Activated naive CD4-positive, alpha-beta T cell treated with anti-CD3 and anti-CD28 coated beads, Interleukin-2, amount 10 ng/mL, durations not matched to agents 7 days and 5 days (primary cell): ENCODE measurements at regions not wholly inside any gene's neighbourhood (a gene's known extent, or its start where the extent isn't known, plus 50 kb on each side); places are given as distances from the start of the nearest gene placed in this dataset.

Experiments used
- CTCF ChIA-PET: fragments of 350-600 bp; sonication (Branson Sonifier 250); formaldehyde crosslinking; loops from one replicate; lab custom pipeline; 2021; ENCODE audit warnings: antibody characterized with exemption; lab: Charles Lee
- DNase-seq: peaks from one replicate; pipeline ENCODE4 v3.0.0-alpha.2; 2020
- H3K27ac Mint-ChIP-seq: one replicate; pipeline ENCODE4 v1.8.0; 2021; ENCODE audit warnings: mild to moderate bottlenecking, moderate library complexity, mixed read lengths
- H3K27me3 Mint-ChIP-seq: one replicate; pipeline ENCODE4 v1.8.0; 2021; ENCODE audit warnings: mild to moderate bottlenecking, mixed read lengths
- H3K36me3 Mint-ChIP-seq: one replicate; pipeline ENCODE4 v1.8.0; 2021; ENCODE audit warnings: mixed read lengths
- H3K4me1 Mint-ChIP-seq: one replicate; pipeline ENCODE4 v1.8.0; 2021; ENCODE audit warnings: mixed read lengths
- H3K4me3 Mint-ChIP-seq: one replicate; pipeline ENCODE4 v1.8.0; 2021; ENCODE audit warnings: mild to moderate bottlenecking, moderate library complexity, mixed read lengths
- H3K9me3 Mint-ChIP-seq: one replicate; pipeline ENCODE4 v1.8.0; 2021; ENCODE audit warnings: mixed read lengths

DNA sequence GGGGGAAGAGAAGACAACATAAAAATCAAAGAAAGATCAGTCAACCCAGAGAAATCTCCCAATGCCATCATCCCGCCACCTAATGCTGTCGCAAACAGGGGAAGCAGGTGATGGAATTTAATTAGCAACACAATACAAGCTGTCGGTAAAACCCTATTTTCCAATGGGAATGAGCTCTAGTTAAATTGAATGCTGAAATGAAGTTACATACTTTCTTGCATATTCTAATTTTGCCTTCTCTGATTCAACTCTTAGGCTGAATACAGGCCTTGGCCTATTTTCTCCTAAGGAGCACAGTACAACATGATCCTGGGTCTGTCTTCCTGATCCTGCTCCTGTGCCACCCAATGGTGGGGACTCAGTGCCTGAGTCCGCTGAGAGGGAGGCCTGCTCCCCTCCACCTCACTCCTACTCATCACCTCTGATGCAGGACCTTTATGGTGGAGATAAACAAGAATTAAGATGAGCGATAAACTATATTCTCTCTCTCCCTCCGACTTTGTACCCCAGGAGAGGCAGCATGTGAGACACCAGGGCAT, 238.8 kb downstream of the GXYLT1 start:
- H3K36me3 Mint-ChIP-seq, result no peaks in the 10 kb centered on the region
- no peak overlapping the region for H3K4me3 Mint-ChIP-seq
- no peak for DNase-seq
- no peaks in the 10 kb centered on the region for H3K4me1 Mint-ChIP-seq
- CTCF ChIA-PET, result no interaction called here
- peaks cover 4% of the 10 kb centered on the region for H3K27me3 Mint-ChIP-seq
- no peak overlapping the region for H3K27ac Mint-ChIP-seq
- no peaks in the 10 kb centered on the region for H3K9me3 Mint-ChIP-seq

DNA sequence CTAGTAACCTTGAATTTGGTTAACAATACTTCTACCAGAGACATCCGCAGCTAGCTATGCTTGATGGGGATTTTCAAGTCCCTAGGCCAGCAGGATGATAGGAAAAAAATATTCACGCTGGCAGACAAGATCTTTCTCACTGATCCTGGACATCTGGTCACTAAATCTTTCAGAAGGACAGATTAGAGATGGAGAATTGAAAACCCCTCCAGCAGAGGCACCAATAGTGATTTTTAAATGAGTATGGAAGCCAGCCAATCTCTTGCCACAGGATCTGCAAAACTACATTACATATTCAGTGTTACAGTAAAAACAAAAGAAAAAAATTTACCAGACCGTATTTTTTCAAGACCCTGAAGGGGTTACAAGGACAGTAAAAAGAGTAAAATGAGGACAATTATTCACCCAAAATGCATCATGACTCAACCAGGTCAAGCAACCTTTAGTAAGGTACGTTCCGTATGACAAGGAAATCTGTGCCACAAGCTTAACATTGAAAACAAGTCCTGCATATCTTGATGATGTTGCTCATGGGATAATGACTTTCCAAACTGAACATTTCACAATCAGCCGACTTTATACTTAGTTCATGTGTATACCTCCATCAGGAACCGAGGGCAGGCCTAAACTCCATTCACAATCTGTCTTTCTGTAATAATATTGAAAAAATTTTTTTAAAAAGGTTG, 239.5 kb downstream of the GXYLT1 start:
- H3K27me3 Mint-ChIP-seq, result peaks cover 4% of the 10 kb centered on the region
- no peak overlapping the region for H3K4me3 Mint-ChIP-seq
- no peak for DNase-seq
- no peaks in the 10 kb centered on the region for H3K9me3 Mint-ChIP-seq
- H3K4me1 Mint-ChIP-seq, result no peaks in the 10 kb centered on the region
- no peak overlapping the region for H3K27ac Mint-ChIP-seq
- H3K36me3 Mint-ChIP-seq, result no peaks in the 10 kb centered on the region
- CTCF ChIA-PET, result no interaction called here

DNA sequence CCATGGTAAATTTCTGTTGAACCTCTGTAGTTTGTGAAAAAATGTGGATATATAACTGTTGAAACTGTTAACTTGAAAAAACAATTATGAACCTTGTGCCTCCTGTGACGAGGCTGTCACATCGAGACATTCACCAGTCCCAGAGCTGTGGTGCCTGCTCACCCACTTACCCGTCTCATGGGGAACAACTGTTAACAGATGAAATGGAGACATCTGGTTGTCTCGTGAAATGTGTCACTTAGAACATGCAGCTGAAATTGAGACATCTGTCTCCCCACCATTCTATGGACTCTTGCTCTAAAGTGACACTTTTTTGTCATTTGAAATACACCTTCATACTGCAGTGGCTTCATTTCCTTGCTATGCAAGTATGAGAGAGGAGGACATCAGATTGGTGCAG, 240.6 kb downstream of the GXYLT1 start:
- H3K4me1 Mint-ChIP-seq, result no peaks in the 10 kb centered on the region
- DNase-seq, result no peak
- no peaks in the 10 kb centered on the region for H3K9me3 Mint-ChIP-seq
- CTCF ChIA-PET, result interaction anchor here (1.1 kb wide), 1 partner anchor 11 kb away, joined by 3 read pairs; no protein-coding TSS in a partner anchor
- H3K27me3 Mint-ChIP-seq, result peaks cover 4% of the 10 kb centered on the region
- H3K36me3 Mint-ChIP-seq, result no peaks in the 10 kb centered on the region
- no peak overlapping the region for H3K27ac Mint-ChIP-seq
- no peak overlapping the region for H3K4me3 Mint-ChIP-seq

DNA sequence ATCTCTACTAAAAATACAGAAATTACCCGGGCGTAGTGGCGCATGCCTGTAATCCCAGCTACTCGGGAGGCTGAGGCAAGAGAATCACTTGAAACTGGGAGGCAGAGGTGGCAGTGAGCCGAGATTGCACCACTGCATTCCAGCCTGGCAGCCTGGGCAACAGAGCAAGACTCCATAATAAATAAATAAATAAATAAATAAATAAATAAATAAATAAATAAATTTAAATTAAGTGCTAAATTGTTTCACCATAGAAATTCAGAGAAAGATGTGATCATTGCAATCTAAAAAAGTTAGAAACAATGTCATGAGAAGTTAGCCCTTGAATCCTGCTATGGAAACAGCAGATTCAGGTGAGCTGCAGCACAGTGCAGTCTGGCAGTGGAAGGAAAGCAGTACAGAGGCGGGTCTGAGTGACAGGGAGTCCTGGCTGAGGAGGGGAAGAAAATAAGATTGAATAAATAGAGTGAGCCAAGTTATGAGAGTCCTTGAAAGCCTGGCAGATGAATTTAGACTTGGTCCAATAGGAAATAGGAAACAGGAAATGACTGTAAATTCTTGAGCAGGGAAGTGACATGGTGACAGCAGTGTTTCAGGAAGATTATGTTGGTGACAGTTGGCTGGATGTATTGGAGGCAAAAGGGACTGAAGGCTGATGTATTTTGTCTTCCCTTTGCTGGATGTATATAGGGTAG, 241.5 kb downstream of the GXYLT1 start:
- Mint-ChIP-seq H3K4me3 (no peak overlapping the region), H3K9me3 (no peaks in the 10 kb centered on the region), H3K27me3 (peaks cover 1% of the 10 kb centered on the region), H3K36me3 (no peaks in the 10 kb centered on the region), H3K4me1 (no peaks in the 10 kb centered on the region), H3K27ac (no peak overlapping the region)
- no peak for DNase-seq
- CTCF ChIA-PET, result interaction anchor here (1.1 kb wide), 1 partner anchor 12 kb away, joined by 3 read pairs; no protein-coding TSS in a partner anchor

DNA sequence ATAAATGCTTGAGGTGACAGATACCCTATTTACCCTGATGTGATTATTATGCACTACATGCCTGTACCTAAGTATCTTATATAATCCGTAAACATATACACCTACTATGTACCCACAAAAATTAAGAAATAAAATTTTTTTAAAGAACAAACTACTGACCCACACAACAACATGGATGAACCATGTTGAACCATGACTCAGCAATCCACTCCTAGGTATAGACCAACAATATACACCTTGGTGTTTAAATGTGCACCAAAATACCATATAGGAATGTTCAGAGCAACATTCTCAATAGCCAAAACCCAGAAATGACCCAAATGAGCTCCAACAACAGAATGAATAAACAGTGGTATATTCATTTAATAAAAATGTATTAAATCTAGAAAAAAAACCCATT, 245.1 kb downstream of the GXYLT1 start:
- Mint-ChIP-seq H3K27me3 (no peaks in the 10 kb centered on the region), H3K27ac (no peak overlapping the region), H3K9me3 (no peaks in the 10 kb centered on the region), H3K4me1 (no peaks in the 10 kb centered on the region), H3K36me3 (no peaks in the 10 kb centered on the region), H3K4me3 (no peak overlapping the region)
- DNase-seq, result no peak
- CTCF ChIA-PET, result no interaction called here

DNA sequence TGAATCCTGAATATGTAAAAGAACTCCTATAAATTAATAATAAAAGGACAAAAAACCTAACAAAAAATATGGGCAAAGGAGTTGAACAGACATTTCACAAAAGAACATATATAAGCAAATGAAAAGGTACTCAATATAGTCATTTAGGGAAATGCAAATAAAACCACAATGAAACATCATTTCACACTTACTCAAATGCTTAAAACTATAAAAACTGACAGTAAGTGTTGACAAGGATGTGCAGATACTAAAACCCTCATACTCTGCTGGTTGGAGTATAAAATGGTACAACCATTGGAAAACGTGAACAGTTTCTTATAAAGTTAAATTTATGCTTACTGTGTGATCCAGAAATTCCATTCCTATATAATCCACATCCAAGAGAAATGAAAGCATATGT, 247.1 kb downstream of the GXYLT1 start:
- no peaks in the 10 kb centered on the region for H3K9me3 Mint-ChIP-seq
- CTCF ChIA-PET, result no interaction called here
- no peak for DNase-seq
- H3K4me1 Mint-ChIP-seq, result no peaks in the 10 kb centered on the region
- no peak overlapping the region for H3K27ac Mint-ChIP-seq
- no peaks in the 10 kb centered on the region for H3K36me3 Mint-ChIP-seq
- H3K4me3 Mint-ChIP-seq, result no peak overlapping the region
- no peaks in the 10 kb centered on the region for H3K27me3 Mint-ChIP-seq

DNA sequence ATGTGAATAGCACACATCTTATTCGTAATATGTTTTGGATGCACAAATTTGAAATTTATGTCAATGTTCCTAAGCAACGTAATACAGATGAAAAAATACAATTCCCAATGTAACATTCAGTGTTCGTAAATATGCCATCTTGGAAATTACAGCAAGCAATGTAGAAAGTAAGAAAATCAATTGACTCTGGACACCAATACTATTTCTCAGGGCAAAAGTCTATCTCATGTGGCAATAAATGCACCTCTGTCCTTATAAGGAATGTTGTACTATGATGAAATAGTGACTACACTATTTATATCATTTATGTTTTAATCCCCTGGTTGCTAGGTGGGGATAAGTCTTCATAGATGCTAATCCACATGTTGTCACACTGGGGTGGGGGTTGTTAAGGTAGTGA, 251.2 kb downstream of the GXYLT1 start:
- Mint-ChIP-seq H3K4me3 (no peak overlapping the region), H3K9me3 (no peaks in the 10 kb centered on the region), H3K27me3 (no peaks in the 10 kb centered on the region), H3K27ac (no peak overlapping the region), H3K4me1 (no peaks in the 10 kb centered on the region), H3K36me3 (no peaks in the 10 kb centered on the region)
- CTCF ChIA-PET, result no interaction called here
- no peak for DNase-seq

DNA sequence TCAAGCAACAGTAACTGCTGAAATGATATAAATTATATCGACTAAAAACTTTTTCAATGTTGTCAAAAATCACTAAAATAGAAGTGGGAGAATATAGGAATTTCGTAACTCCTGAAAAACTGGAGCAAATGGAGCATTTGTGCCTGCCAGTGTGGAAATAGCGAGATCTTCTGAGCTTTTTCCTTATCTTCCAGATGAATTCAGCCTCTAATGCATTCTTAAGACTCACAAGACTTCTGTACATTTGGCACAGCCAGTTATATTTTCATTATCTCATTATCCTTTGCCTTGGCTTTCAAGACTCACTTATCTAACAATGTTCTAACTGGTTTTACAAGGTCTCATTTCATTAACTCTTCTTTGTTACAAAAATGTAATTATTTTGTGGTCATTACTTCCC, 252.4 kb downstream of the GXYLT1 start:
- CTCF ChIA-PET, result no interaction called here
- Mint-ChIP-seq H3K4me3 (no peak overlapping the region), H3K9me3 (no peaks in the 10 kb centered on the region), H3K27ac (no peak overlapping the region), H3K27me3 (no peaks in the 10 kb centered on the region), H3K4me1 (no peaks in the 10 kb centered on the region), H3K36me3 (no peaks in the 10 kb centered on the region)
- no peak for DNase-seq

DNA sequence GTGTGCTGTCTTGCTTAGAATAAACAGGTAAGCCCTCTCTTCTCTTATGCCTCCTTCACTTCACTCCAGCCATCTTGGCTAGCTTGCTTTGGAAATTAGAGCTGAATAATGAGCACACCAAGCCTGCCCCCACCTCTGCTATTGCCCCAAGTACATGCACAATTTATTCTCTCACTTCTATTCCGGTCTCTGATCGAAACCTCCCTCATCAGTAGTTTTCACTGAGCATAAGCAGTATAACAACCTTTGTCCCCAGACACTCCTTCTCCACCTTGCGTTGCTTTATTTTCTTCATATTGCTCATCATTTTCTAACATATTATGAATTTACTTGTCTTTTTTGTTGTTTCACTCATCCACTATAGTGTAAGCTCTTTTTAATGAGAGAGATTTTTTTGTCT, 253.4 kb downstream of the GXYLT1 start:
- CTCF ChIA-PET, result no interaction called here
- no peak for DNase-seq
- Mint-ChIP-seq H3K27ac (no peak overlapping the region), H3K4me1 (no peaks in the 10 kb centered on the region), H3K4me3 (no peak overlapping the region), H3K27me3 (no peaks in the 10 kb centered on the region), H3K36me3 (no peaks in the 10 kb centered on the region), H3K9me3 (no peaks in the 10 kb centered on the region)

DNA sequence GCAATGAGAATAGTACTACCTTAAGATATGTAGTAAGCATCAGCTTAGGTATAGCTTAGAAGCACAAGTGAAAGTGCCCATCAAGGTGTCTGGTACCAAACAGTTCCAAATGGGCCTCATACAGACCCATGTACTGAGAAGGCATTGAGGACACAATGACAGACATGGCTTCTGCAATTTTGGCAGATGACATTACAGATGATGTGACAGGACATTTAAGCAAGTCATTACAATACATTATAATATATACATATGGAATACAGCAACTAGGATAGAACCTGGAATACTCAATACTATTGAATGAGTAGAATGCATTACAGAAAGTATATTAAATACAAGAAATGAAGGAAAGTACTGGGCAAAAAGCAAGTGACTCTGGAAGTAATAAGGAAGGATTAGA, 256.4 kb downstream of the GXYLT1 start:
- no peak overlapping the region for H3K27ac Mint-ChIP-seq
- CTCF ChIA-PET, result no interaction called here
- no peaks in the 10 kb centered on the region for H3K36me3 Mint-ChIP-seq
- no peaks in the 10 kb centered on the region for H3K27me3 Mint-ChIP-seq
- H3K4me1 Mint-ChIP-seq, result no peaks in the 10 kb centered on the region
- no peak overlapping the region for H3K4me3 Mint-ChIP-seq
- H3K9me3 Mint-ChIP-seq, result no peaks in the 10 kb centered on the region
- DNase-seq, result no peak

DNA sequence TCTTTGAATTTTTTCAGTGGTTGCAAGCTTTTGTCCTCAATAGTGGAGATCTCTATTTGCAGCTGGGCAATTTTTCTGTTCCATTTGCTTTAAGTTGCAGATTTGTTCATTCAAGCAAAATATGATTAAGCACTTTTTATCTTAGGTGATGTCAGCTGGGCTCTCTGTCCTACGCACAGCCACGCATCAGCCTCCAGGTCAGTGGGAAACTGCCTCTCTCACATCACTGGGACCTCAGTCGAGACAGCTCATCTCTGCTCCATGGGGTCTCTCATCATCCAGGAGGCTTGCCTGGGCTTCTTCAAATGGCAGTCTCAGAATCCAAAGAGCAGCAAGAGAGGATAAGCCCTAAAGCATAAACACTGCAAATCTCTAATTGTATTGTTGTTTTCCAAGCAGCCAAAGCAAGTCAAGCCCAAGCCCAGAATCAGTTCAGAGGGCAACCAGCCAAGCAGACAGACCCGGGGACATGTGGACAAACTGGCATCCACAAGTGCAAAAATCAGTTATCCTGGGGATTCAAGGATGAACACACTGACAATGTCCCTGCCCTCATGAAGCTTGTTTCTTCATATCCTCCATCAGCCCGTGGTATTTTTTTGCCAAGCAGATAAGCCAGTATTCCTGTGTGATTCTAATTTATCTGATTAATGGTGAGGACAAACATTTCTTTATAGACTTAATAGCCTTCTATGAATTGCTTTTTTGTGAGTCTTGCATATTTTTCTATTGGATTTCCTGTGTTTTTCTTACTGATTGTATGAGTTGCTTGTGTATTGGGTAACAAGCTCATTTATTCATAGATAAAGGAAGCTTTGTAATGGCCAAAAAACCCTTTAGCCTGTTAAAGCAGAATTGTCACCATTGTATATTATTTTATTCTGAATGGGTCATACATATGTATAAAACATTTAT, 262.5 kb downstream of the GXYLT1 start:
- DNase-seq, result no peak
- Mint-ChIP-seq H3K27ac (no peak overlapping the region), H3K27me3 (no peaks in the 10 kb centered on the region), H3K4me3 (no peak overlapping the region), H3K4me1 (no peaks in the 10 kb centered on the region), H3K9me3 (no peaks in the 10 kb centered on the region), H3K36me3 (no peaks in the 10 kb centered on the region)
- CTCF ChIA-PET, result interaction anchor here (1.6 kb wide), 1 partner anchor 143 kb away, joined by 3 read pairs; no protein-coding TSS in a partner anchor

DNA sequence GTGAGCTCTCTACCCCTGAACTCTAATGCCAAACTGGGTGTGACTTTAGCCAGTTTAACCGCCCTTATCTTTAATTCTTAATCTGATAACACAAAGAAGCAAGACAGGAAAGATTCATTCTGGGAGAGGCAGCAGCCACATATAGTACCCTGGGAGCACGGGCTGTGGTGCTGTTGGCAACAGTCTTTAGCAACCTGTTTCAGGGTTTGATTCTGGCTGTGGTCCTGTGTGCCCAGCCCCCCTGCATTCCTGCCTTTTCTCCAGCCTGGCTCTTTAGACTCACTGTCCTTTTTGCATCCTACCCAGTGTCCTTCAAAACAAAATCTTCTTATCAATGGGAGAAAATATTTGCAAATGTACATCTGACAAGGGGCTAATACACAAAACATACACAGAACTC, 275.2 kb downstream of the GXYLT1 start:
- Mint-ChIP-seq H3K9me3 (no peaks in the 10 kb centered on the region), H3K4me1 (no peaks in the 10 kb centered on the region), H3K27me3 (no peaks in the 10 kb centered on the region), H3K27ac (no peak overlapping the region), H3K4me3 (no peak overlapping the region), H3K36me3 (no peaks in the 10 kb centered on the region)
- CTCF ChIA-PET, result no interaction called here
- no peak for DNase-seq

DNA sequence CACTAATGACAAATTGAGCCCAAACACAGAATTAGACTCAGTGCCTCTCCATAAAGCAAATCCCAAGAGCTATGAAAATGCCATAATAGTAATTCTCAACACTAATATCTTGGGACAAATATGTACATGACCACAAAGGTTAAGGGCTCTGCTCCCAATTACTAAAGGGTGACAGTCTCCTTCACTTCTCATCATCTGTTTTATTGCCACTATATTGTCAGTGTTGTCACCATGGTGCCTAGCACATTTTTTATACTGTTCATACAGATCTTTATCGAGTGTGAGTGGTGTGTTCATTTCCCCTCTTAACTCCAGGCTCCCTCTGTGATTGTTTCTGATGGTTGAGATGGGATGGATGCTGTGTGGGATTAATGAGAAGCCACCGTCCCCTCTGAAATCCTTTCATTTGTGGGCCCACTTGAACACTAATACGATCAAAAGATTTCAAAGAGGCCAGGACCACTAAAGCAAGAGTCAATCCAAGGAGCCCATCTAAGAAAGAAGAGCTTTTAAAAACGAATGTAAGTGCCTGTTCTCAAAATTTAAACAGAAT, 277.7 kb downstream of the GXYLT1 start:
- Mint-ChIP-seq H3K4me1 (no peaks in the 10 kb centered on the region), H3K36me3 (no peaks in the 10 kb centered on the region), H3K9me3 (no peaks in the 10 kb centered on the region), H3K27me3 (no peaks in the 10 kb centered on the region), H3K27ac (no peak overlapping the region), H3K4me3 (no peak overlapping the region)
- DNase-seq, result no peak
- CTCF ChIA-PET, result no interaction called here

DNA sequence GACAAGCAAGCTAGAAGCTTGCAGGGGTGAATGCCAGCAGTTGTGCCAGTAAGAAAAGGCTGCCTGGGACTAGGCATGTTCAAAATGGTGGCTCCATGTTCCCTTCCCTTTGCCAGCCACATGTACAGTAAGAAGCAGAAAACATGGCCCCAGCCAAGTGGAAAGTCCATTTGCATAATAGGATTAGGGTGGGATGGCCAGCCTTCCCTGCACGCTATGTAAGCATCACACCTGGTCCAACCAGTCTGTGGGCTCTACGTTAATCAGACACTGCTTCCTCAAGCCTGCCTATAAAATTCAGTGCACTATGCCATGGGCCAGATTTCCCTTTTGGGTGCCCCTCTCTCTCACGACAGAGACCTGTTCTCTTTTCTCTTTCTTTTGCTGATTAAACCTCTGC, 288.4 kb downstream of the GXYLT1 start:
- no peaks in the 10 kb centered on the region for H3K36me3 Mint-ChIP-seq
- H3K4me3 Mint-ChIP-seq, result no peak overlapping the region
- no peak for DNase-seq
- H3K4me1 Mint-ChIP-seq, result no peaks in the 10 kb centered on the region
- H3K27ac Mint-ChIP-seq, result no peak overlapping the region
- CTCF ChIA-PET, result no interaction called here
- H3K9me3 Mint-ChIP-seq, result no peaks in the 10 kb centered on the region
- no peaks in the 10 kb centered on the region for H3K27me3 Mint-ChIP-seq
